ENCODE measurements at regions not wholly inside any gene's neighbourhood (a gene's known extent, or its start where the extent isn't known, plus 50 kb on each side); places are given as distances from the start of the nearest gene placed in this dataset.
"Not testable (repeated sequence)": the region's sequence is repeated elsewhere in the genome, so short reads cannot be mapped to it uniquely, and the experiment has no call there.

DNA sequence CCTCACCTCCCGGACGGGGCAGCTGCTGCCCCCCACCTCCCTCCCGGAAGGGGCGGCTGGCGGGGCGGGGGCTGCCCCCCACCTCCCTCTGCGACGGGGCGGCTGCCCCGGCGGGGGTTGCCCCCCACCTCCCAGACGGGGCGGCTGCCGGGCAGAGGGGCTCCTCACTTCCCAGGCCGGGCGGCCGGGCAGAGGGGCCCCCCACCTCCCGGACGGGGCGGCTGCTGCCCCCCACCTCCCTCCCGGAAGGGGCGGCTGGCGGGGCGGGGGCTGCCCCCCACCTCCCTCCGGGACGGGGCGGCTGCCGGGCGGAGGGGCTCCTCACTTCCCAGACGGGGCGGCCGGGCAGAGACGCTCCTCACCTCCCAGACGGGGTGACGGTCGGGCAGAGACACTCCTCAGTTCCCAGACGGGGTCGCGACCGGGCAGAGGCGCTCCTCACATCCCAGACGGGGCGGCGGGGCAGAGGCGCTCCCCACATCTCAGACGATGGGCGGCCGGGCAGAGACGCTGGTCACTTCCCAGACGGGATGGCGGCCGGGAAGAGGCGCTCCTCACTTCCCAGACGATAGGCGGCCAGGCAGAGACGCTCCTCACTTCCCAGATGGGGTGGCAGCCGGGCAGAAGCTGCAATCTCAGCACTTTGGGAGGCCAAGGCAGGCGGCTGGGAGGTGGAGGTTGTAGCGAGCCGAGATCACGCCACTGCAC, 1218.8 kb downstream of the GATA3 start:
- TF ChIP-seq, protein P1, sequence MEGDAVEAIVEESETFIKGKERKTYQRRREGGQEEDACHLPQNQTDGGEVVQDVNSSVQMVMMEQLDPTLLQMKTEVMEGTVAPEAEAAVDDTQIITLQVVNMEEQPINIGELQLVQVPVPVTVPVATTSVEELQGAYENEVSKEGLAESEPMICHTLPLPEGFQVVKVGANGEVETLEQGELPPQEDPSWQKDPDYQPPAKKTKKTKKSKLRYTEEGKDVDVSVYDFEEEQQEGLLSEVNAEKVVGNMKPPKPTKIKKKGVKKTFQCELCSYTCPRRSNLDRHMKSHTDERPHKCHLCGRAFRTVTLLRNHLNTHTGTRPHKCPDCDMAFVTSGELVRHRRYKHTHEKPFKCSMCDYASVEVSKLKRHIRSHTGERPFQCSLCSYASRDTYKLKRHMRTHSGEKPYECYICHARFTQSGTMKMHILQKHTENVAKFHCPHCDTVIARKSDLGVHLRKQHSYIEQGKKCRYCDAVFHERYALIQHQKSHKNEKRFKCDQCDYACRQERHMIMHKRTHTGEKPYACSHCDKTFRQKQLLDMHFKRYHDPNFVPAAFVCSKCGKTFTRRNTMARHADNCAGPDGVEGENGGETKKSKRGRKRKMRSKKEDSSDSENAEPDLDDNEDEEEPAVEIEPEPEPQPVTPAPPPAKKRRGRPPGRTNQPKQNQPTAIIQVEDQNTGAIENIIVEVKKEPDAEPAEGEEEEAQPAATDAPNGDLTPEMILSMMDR (IDR thresholded peaks at IDR 0.05), result not testable (repeated sequence)
- not testable (repeated sequence) for TF ChIP-seq POLR2A (IDR thresholded peaks at IDR 0.05)
